GM21381 (cell line): ENCODE measurements at regions not wholly inside any gene's neighbourhood (a gene's known extent, or its start where the extent isn't known, plus 50 kb on each side); places are given as distances from the start of the nearest gene placed in this dataset.

ENCODE experiments used
- ATAC-seq: cut with Tn5 transposase; IDR thresholded peaks from one replicate; pipeline ENCODE4 v1.9.1; 2021; ENCODE audit warnings: mild to moderate bottlenecking, moderate library complexity; ENCODE audit not compliant: unreplicated experiment

DNA sequence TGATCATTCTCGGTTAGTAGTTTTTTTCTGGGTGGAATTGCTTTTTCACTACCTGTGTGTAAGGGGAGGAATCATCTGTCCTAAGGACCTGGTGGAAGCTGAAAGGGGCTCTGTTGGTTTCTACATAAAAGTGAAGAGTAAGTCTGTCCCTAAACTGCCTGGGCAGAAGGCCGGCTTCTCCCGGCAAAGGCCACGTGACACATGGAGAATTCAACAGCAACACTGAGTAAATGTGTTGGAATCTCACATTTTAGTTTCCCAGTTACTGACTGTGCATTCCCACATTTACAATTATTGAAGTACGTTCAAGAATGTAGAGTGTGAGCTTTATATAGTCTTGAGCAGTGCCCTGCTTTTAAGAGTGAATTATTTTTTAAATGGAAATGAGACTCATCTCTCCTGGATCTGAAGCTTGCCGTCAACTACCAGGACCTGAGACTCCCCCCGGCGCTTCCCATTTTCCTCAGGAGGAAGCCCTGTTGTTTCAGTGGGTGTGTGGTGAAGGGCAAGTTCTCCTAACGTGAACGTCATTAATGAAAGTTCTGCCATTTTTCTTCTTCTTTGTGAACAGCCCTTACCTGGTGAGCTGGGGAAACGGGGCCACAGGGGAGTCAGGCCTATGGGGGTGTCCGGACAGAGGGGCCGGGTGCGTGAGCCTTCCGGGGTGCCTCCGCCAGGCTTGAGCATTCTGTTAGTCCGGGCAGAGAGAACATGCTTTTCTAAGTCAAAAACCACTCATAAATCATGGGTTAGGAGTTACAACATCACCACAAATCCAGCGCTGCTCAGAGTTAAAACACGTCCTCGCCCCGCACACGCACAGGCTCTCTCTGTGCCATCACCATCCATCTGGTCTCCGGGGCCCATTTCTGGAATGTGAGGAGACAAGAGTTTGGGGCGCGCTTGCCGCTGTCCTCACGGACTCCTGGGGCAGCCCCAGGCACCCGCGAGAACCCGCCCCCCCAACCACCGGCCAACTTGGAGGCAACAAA is 56.6 kb upstream of the SMOC2 start:
- no peak for ATAC-seq

DNA sequence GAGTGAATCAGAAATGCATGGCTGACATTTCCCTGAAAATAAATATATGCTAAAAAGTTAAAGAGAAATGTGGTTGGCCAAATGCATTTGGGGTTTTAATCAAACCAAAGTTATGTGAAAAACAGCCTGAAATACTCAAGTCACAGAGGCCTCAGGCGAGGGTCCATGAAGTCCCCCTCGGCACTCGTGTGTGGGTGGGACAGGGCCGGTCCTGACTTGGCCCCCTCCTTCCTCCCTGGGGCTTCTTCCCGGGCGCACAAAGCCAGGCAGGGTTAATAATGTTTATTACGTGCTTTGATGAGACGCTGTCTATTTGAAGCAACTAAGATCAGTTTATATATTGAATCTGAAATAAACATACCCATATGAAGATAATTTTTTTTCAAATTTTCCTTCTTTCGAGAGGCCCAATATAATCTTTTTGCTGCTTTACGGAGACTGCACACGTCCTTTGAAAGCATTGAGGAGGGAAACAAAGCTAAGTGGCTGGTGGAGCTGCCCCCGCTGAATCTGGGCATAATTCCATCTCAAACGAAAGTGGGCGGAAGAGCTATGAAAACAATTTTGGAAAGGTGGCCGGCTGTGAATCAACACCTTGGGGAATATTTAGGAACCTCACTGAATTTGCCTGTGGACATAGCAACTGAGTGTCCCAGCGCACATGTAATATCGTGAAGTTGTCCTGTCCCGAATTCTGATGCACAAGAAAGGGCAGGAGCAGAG is 55.8 kb upstream of the SMOC2 start:
- no peak for ATAC-seq

- no peak for ATAC-seq
These were observed 54.9 kb upstream of the SMOC2 start for GRCh38 chr6:168385858-168386735.

- ATAC-seq: no peak
These were observed 54.0 kb upstream of the SMOC2 start for GRCh38 chr6:168386973-168387372.

DNA sequence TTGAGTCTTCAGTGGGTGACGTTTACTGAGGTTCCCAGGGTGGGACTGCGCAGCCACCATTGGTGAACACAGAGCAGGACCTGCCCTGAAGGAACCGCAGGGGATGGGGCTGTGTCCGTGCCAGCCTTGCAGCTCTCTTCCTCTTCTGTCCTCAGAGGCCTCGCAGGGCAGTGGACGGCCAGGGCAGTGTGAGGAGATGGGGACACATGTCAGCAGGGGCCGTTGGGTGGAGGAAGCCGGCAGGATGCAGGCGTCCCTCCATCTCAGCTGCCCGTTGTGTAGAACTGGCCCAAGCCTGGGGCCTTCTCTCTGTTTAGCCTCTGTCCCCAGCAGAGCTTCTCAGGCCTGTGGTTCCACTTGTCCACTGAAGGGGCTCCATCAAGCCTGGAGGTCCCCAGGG is 53.6 kb upstream of the SMOC2 start:
- ATAC-seq: no peak

- ATAC-seq: no peak
These were observed 53.1 kb upstream of the SMOC2 start for GRCh38 chr6:168387911-168388310.

- no peak for ATAC-seq
These were observed 52.0 kb upstream of the SMOC2 start for GRCh38 chr6:168388641-168389633.

DNA sequence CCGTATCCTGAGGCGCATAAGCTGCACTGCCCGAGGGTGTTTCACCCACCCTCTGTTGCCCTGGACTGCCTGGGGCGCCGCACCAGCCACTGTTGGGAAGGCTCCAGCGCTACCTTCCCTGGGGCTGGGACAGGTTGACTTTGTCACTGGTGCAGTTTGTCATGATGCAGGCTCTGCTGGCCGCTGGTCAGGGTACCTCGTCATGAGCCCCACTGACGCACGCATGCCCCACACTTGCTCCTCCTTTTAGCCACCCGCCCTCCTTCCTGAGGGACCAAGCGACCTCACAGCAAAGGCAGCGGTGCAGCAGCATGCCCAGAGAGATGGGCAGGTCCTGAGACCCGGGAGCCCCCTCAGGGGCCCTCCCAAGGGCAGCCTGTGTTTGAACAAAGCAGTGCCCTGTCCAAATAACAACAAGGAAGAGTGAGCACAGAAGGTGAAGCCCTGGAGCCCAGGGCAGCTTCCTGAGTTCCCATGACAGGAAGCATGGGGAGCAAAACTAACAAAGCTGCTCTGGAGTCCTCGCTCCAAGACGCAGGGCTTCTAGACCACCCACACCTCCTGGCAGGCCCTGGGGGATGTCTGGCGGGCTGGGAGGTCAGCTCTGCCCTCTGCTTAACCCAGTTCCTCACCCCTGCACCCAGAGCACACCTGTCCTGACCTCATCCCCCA is 50.1 kb upstream of the SMOC2 start:
- ATAC-seq: no peak
